Upper lobe of left lung (tissue), 6 donors: ENCODE measurements at regions not wholly inside any gene's neighbourhood (a gene's known extent, or its start where the extent isn't known, plus 50 kb on each side); places are given as distances from the start of the nearest gene placed in this dataset.
A peak's percentile ranks its signal among the peaks of the same experiment; 100 is the strongest.

Experiments used
- ATAC-seq, 2 donors: fragments of 200-7000 bp; cut with Tn5 transposase; one replicate each; pipeline ENCODE4 v1.9.1; 2022; ENCODE audit warnings: mild to moderate bottlenecking in 2 of 2, moderate library complexity in 2 of 2; ENCODE audit not compliant: low FRiP score in 2 of 2
- DNase-seq, 2 donors: peaks; one replicate each; pipeline ENCODE4 v3.0.0-alpha.2; 2019 to 2020
- H3K27ac ChIP-seq, 4 donors: fragments of 200-600 bp; sonication (generic); one replicate each; pipeline ENCODE4 v1.5.1; 2016 to 2019
- H3K27me3 ChIP-seq, 4 donors: fragments of 200-600 bp; sonication (generic); one replicate each; pipeline ENCODE4 v1.5.1; 2017 to 2019
- H3K36me3 ChIP-seq, 4 donors: fragments of 200-600 bp; sonication (generic); one replicate each; pipeline ENCODE4 v1.5.1; 2016 to 2019
- H3K4me1 ChIP-seq, 4 donors: fragments of 200-600 bp; sonication (generic); one replicate each; pipeline ENCODE4 v1.5.1; 2018 to 2019
- H3K4me3 ChIP-seq, 4 donors: fragments of 200-600 bp; sonication (generic); one replicate each; pipeline ENCODE4 v1.5.1; 2017 to 2019; ENCODE audit warnings: mild to moderate bottlenecking in 2 of 4, moderate library complexity in 1 of 4
- H3K9me3 ChIP-seq, 4 donors: fragments of 200-600 bp; sonication (generic); one replicate each; pipeline ENCODE4 v1.5.1; 2018 to 2019
- EP300 ChIP-seq, 4 donors: sonication (generic); formaldehyde crosslinking; IDR thresholded peaks; one replicate each; pipeline ENCODE4 v1.5.1; 2017; ENCODE audit warnings: antibody characterized with exemption in 4 of 4, control low read depth in 2 of 4
- POLR2A ChIP-seq, 4 donors: fragments of 450-650 bp; IDR thresholded peaks; one replicate each; pipeline ENCODE4 v1.5.1; 2016 to 2017; ENCODE audit warnings: antibody characterized with exemption in 4 of 4, mild to moderate bottlenecking in 2 of 4
- POLR2AphosphoS5 ChIP-seq, 2 donors: sonication (generic); formaldehyde crosslinking; IDR thresholded peaks; one replicate each; pipeline ENCODE4 v1.5.1; 2017; ENCODE audit warnings: antibody characterized with exemption in 2 of 2
- WGBS, 2 donors: methylation state at CpG; one replicate each; pipeline ENCODE4 v1.1.5; 2017 to 2018; 5-methylcytosine and 5-hydroxymethylcytosine counted together
- TF ChIP-seq, protein P1 (sequence below), 6 experiments: fragments of 450-650 bp in 4 of 6; fragments of 200-600 bp in 2 of 6; sonication (generic) in 2 of 6; IDR thresholded peaks; one replicate each; pipeline ENCODE4 v1.5.1; 2016 to 2019; ENCODE audit warnings: antibody characterized with exemption in 6 of 6
- donor health status: DM: no; HTN: no; CAD: no; lungs with moderate emphysema.
- donor health status: DM: no; HTN: yes; CAD: no; lungs with severe emphysema.

DNA sequence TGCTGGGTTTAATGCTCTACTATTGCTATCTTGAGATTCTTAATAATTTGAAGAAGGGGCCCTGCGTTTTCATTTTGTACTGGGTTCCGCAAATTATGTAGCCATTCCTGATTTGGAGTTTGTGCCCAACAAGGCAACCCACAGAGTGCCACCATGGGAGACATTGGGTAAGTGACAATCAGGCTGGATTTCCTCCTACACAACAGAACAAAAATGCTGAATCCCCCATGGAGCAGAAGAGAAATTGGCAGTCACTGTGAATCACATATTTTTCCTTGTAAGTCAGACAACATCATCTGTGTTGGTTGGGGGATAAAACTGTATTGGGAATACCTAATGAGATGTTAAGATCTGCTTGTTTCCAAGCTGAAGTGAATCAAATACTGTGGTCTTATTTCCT, 80.9 kb downstream of the CNGA2 start:
- DNase-seq = no peak
- Histone ChIP-seq H3K27ac (no peak overlapping the region), H3K9me3 (no peaks in the 10 kb centered on the region), H3K36me3 (no peaks in the 10 kb centered on the region), H3K4me3 (no peak overlapping the region), H3K27me3 (no peaks in the 10 kb centered on the region), H3K4me1 (no peaks in the 10 kb centered on the region)
- 78 to 100% methylated on average over 2 of the region's 2 CpGs for WGBS, 2 donors
- ATAC-seq = peak in 1 of 2 donors; percentile 47
- TF ChIP-seq POLR2A (IDR thresholded peaks at IDR 0.05) = no peak
- TF ChIP-seq, protein P1, sequence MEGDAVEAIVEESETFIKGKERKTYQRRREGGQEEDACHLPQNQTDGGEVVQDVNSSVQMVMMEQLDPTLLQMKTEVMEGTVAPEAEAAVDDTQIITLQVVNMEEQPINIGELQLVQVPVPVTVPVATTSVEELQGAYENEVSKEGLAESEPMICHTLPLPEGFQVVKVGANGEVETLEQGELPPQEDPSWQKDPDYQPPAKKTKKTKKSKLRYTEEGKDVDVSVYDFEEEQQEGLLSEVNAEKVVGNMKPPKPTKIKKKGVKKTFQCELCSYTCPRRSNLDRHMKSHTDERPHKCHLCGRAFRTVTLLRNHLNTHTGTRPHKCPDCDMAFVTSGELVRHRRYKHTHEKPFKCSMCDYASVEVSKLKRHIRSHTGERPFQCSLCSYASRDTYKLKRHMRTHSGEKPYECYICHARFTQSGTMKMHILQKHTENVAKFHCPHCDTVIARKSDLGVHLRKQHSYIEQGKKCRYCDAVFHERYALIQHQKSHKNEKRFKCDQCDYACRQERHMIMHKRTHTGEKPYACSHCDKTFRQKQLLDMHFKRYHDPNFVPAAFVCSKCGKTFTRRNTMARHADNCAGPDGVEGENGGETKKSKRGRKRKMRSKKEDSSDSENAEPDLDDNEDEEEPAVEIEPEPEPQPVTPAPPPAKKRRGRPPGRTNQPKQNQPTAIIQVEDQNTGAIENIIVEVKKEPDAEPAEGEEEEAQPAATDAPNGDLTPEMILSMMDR (IDR thresholded peaks at IDR 0.05) = no peak
- TF ChIP-seq EP300 (IDR thresholded peaks at IDR 0.05) = no peak
- TF ChIP-seq POLR2AphosphoS5 (IDR thresholded peaks at IDR 0.05) = no peak

DNA sequence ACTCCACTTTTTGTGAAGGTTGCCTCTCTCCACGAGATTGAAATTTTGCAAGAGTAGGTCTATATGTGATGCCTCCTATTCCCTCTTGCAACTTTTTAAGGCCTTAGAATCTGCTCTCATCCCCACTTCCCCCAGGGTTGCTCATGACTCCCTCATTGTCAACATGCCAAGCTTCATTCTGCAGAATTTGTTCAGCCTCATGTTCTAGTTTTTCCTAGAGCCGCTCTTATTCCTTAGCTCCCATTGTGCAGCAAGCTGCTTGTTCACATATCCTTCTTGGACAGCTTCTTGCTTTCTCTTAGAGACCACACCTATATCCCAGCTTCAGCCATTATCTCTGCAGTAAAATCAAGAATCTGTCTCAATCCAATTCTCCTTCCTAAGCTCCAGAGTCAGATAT, 82.4 kb downstream of the CNGA2 start:
- ATAC-seq = no peak
- no peak for DNase-seq
- no peaks in the 10 kb centered on the region for H3K4me1 ChIP-seq
- no peak overlapping the region for H3K27ac ChIP-seq
- 20 to 38% methylated on average over 2 of the region's 2 CpGs for WGBS, 2 donors
- no peaks in the 10 kb centered on the region for H3K27me3 ChIP-seq
- H3K36me3 ChIP-seq = no peaks in the 10 kb centered on the region
- TF ChIP-seq POLR2AphosphoS5 (IDR thresholded peaks at IDR 0.05) = no peak
- no peak for TF ChIP-seq EP300 (IDR thresholded peaks at IDR 0.05)
- TF ChIP-seq, protein P1 (IDR thresholded peaks at IDR 0.05) = no peak
- TF ChIP-seq POLR2A (IDR thresholded peaks at IDR 0.05) = no peak
- H3K9me3 ChIP-seq = no peaks in the 10 kb centered on the region
- H3K4me3 ChIP-seq = no peak overlapping the region

DNA sequence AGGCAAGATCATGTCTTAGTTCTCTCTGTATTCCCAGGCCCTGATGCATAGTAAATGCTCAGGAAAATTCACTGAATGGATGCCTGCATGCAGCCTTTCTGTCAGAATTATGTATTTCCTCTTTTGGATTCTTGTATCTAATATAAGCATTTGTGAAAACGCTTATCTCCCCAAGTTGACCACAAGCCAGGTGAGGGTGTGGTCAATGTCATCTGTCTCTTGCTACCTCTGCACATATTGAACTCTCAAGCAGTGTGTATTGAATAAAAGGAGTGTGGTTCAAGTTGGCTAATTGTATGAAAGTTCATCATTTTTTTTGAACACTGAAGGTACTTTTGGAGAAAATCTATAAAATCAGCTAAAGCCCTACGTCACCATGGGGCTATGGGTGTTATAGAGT, 84.3 kb downstream of the CNGA2 start:
- no peak overlapping the region for H3K27ac ChIP-seq
- ATAC-seq (no peak), DNase-seq (no peak)
- 58 to 69% methylated on average over 2 of the region's 2 CpGs for WGBS, 2 donors
- no peaks in the 10 kb centered on the region for H3K4me1 ChIP-seq
- H3K27me3 ChIP-seq = no peaks in the 10 kb centered on the region
- no peaks in the 10 kb centered on the region for H3K36me3 ChIP-seq
- TF ChIP-seq, protein P1 (IDR thresholded peaks at IDR 0.05) = no peak
- no peak for TF ChIP-seq EP300 (IDR thresholded peaks at IDR 0.05)
- no peaks in the 10 kb centered on the region for H3K9me3 ChIP-seq
- no peak overlapping the region for H3K4me3 ChIP-seq

DNA sequence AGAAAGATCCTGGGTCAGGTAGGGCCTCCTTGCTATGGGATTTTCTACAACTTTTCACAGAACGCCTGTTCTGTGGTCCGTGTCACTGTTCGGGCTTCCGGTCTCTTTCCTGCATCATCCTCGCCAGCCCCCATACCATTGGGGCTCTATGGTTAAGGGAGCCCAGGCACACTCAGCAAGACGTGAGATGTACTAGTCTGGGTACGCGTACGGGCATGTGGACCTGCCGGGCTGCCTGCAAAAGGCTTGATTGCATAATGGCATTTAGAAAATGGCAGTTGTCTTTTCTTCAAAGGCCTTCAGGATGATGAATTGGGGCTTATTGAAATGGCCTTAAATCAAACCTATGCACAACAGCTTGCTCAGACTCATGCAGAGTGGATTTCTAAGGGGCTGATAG, 86.7 kb downstream of the CNGA2 start:
- Histone ChIP-seq H3K27me3 (no peaks in the 10 kb centered on the region), H3K4me1 (no peaks in the 10 kb centered on the region), H3K9me3 (no peaks in the 10 kb centered on the region), H3K4me3 (no peak overlapping the region), H3K36me3 (no peaks in the 10 kb centered on the region), H3K27ac (no peak overlapping the region)
- DNase-seq (no peak), ATAC-seq (no peak)
- 87% methylated on average over 10 of the region's 10 CpGs; no CpG with 5 or more reads in 1 of the 2 donors for WGBS, 2 donors
- TF ChIP-seq POLR2A (IDR thresholded peaks at IDR 0.05) (no peak), EP300 (IDR thresholded peaks at IDR 0.05) (no peak), POLR2AphosphoS5 (IDR thresholded peaks at IDR 0.05) (no peak)
- TF ChIP-seq, protein P1 (IDR thresholded peaks at IDR 0.05) = no peak

DNA sequence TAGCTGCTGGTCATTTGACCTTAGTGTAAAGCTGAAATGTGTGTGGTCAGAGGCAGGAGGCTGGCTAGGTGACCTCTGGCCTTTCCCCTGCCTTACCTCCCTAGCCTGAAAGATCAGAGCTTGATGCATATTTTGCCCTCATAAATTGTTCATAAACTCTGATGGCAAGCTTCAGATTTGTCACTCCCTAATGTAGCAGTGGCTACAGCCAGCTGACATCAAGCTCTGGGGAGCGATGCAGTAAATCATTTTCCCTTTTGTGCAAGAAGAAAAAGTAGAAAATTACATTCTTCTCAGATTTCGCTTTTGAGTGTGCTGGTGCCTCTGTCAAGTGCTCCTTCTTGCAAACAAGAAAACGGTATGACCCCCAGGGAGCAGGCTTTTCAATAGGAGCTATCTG, 87.7 kb upstream of the MAGEA4 start:
- H3K9me3 ChIP-seq = no peaks in the 10 kb centered on the region
- no peak for ATAC-seq
- WGBS, 2 donors = 63 to 65% methylated on average over 2 to 3 of the region's 3 CpGs
- no peak overlapping the region for H3K27ac ChIP-seq
- no peak overlapping the region for H3K4me3 ChIP-seq
- no peak for DNase-seq
- no peaks in the 10 kb centered on the region for H3K27me3 ChIP-seq
- TF ChIP-seq, protein P1 (IDR thresholded peaks at IDR 0.05) = no peak
- TF ChIP-seq POLR2AphosphoS5 (IDR thresholded peaks at IDR 0.05) = no peak
- no peak for TF ChIP-seq EP300 (IDR thresholded peaks at IDR 0.05)
- no peak for TF ChIP-seq POLR2A (IDR thresholded peaks at IDR 0.05)
- H3K36me3 ChIP-seq = no peaks in the 10 kb centered on the region
- H3K4me1 ChIP-seq = no peaks in the 10 kb centered on the region
